Astrocyte (in vitro differentiated cells and primary cell): ENCODE measurements at regions not wholly inside any gene's neighbourhood (a gene's known extent, or its start where the extent isn't known, plus 50 kb on each side); places are given as distances from the start of the nearest gene placed in this dataset.
A peak's percentile ranks its signal among the peaks of the same experiment; 100 is the strongest.
"Not testable (repeated sequence)": the region's sequence is repeated elsewhere in the genome, so short reads cannot be mapped to it uniquely, and the experiment has no call there.

Source experiments
- DNase-seq: peaks from one replicate; pipeline ENCODE4 v3.0.0-alpha.2; 2010; ENCODE audit warnings: low read depth
- FAIRE-seq: peaks from 2 replicates; lab custom pipeline; 2011; peaks lifted over from hg19 to GRCh38; lab: Jason Lieb, UNC
- H2AFZ ChIP-seq: 2 replicates; pipeline ENCODE4 v1.6.0; 2012; ENCODE audit warnings: low read depth, low read length, inconsistent platforms
- H3K27ac ChIP-seq: 2 replicates; pipeline ENCODE4 v1.5.1; 2011; ENCODE audit warnings: low read depth, low read length, inconsistent platforms
- H3K27me3 ChIP-seq: 2 replicates; pipeline ENCODE4 v1.6.0; 2011; ENCODE audit warnings: low read length, inconsistent platforms; ENCODE audit not compliant: insufficient read depth
- H3K36me3 ChIP-seq: 2 replicates; pipeline ENCODE4 v1.5.1; 2011; ENCODE audit warnings: low read length, inconsistent platforms; ENCODE audit not compliant: insufficient read depth
- H3K4me1 ChIP-seq: 2 replicates; pipeline ENCODE4 v1.5.1; 2011; ENCODE audit warnings: low read length, inconsistent platforms; ENCODE audit not compliant: insufficient read depth
- H3K4me2 ChIP-seq: 2 replicates; pipeline ENCODE4 v1.6.0; 2012; ENCODE audit warnings: low read length, inconsistent platforms
- H3K4me3 ChIP-seq: 2 replicates; pipeline ENCODE4 v1.5.1; 2011; ENCODE audit warnings: low read depth, mild to moderate bottlenecking, low read length, inconsistent platforms; ENCODE audit not compliant: insufficient read depth
- H3K79me2 ChIP-seq: 2 replicates; pipeline ENCODE4 v1.6.0; 2012; ENCODE audit warnings: mild to moderate bottlenecking, low read length, inconsistent platforms; ENCODE audit not compliant: insufficient read depth
- H3K9ac ChIP-seq: 2 replicates; pipeline ENCODE4 v1.6.0; 2012; ENCODE audit warnings: mild to moderate bottlenecking, low read length, inconsistent platforms
- H3K9me3 ChIP-seq: 2 replicates; pipeline ENCODE4 v1.5.1; 2012; ENCODE audit warnings: low read depth, mild to moderate bottlenecking, low read length, inconsistent platforms; ENCODE audit not compliant: insufficient read depth
- H4K20me1 ChIP-seq: 2 replicates; pipeline ENCODE4 v1.6.0; 2012; ENCODE audit warnings: low read length, inconsistent platforms; ENCODE audit not compliant: insufficient read depth
- H3K27ac Mint-ChIP-seq: one replicate; pipeline ENCODE4 v1.8.0; 2021; ENCODE audit warnings: mild to moderate bottlenecking, mixed read lengths; ENCODE audit not compliant: unreplicated experiment
- H3K27me3 Mint-ChIP-seq: one replicate; pipeline ENCODE4 v1.8.0; 2021; ENCODE audit warnings: low read depth, mixed read lengths; ENCODE audit not compliant: unreplicated experiment
- H3K36me3 Mint-ChIP-seq: one replicate; pipeline ENCODE4 v1.8.0; 2021; ENCODE audit warnings: low read depth, mixed read lengths; ENCODE audit not compliant: unreplicated experiment
- H3K4me1 Mint-ChIP-seq: one replicate; pipeline ENCODE4 v1.8.0; 2021; ENCODE audit warnings: low read depth, mixed read lengths; ENCODE audit not compliant: unreplicated experiment
- H3K4me3 Mint-ChIP-seq: one replicate; pipeline ENCODE4 v1.8.0; 2021; ENCODE audit warnings: mild to moderate bottlenecking, moderate library complexity, mixed read lengths; ENCODE audit not compliant: unreplicated experiment
- H3K9me3 Mint-ChIP-seq: one replicate; pipeline ENCODE4 v1.8.0; 2021; ENCODE audit warnings: mild to moderate bottlenecking, mixed read lengths; ENCODE audit not compliant: unreplicated experiment
- TF ChIP-seq, protein P1 (sequence below): IDR thresholded peaks from 2 replicates; pipeline ENCODE4 v1.5.1; 2011; ENCODE audit warnings: low read depth, mild to moderate bottlenecking, inconsistent platforms, low read length, moderate library complexity; ENCODE audit not compliant: insufficient read depth

GRCh38 chr22:22296047-22296446 is 51.5 kb downstream of the VPREB1 start:
- not testable (repeated sequence) for DNase-seq, H3K27ac ChIP-seq, H3K4me1 ChIP-seq, H2AFZ ChIP-seq, H3K27me3 Mint-ChIP-seq, H3K4me3 ChIP-seq, H3K36me3 Mint-ChIP-seq, FAIRE-seq, H3K9me3 Mint-ChIP-seq, H4K20me1 ChIP-seq, H3K9ac ChIP-seq, H3K27me3 ChIP-seq, H3K36me3 ChIP-seq, H3K4me2 ChIP-seq, H3K27ac Mint-ChIP-seq, H3K9me3 ChIP-seq
- peak overlapping the region; percentile 71 for H3K4me3 Mint-ChIP-seq
- peaks cover 28% of the 10 kb centered on the region for H3K79me2 ChIP-seq
- peaks cover 11% of the 10 kb centered on the region for H3K4me1 Mint-ChIP-seq

DNA sequence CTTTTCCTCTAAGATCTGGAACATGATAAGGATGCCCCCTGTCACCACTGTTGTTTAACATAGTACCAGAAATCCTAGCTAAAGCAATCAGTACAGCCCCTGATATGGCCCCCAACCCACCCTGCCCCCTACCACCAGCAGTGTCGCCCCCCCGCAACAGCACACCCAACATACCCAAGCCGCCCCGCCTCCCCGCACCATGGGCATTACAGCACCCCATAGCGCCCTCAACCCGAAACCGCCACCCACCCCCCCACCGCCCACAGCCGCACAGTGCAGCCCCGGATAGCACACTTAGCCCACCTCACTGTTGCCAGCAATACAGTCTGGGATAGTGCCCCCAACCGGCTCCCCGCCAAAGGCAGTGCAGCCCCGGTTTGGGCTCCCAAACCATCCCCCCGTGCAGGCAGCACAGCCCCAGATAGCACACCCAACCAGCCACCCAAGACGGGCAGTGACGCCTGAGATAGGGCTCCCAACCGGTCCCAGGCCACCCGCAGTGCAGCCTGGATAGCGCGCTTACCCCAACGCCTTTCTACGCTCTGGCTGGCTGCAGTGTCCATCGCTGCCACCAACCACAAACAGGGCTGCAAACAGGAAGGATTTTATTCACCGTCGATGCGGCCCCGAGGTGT is 52.7 kb downstream of the VPREB1 start:
- H3K36me3 Mint-ChIP-seq, H3K9me3 Mint-ChIP-seq, H3K27me3 ChIP-seq, DNase-seq, H4K20me1 ChIP-seq, H3K4me1 ChIP-seq, H3K27ac ChIP-seq, H3K9me3 ChIP-seq, H3K27ac Mint-ChIP-seq, FAIRE-seq, H3K36me3 ChIP-seq, H3K27me3 Mint-ChIP-seq: not testable (repeated sequence)
- peak overlapping the region; percentile 79 for H3K9ac ChIP-seq
- H3K79me2 ChIP-seq, result peaks cover 36% of the 10 kb centered on the region
- H2AFZ ChIP-seq, result peak overlapping the region; percentile 73
- peak overlapping the region; percentile 74 for H3K4me3 ChIP-seq
- peaks cover 11% of the 10 kb centered on the region for H3K4me1 Mint-ChIP-seq
- peak overlapping the region; percentile 83 for H3K4me2 ChIP-seq
- peak overlapping the region; percentile 87 for H3K4me3 Mint-ChIP-seq

- H3K9me3 ChIP-seq, FAIRE-seq, H3K36me3 ChIP-seq, H3K9me3 Mint-ChIP-seq, H3K36me3 Mint-ChIP-seq, H3K27me3 ChIP-seq, H3K27me3 Mint-ChIP-seq, H3K4me1 ChIP-seq, H4K20me1 ChIP-seq: not testable (repeated sequence)
- Histone ChIP-seq H3K27ac (peak overlapping the region; percentile 76), H3K9ac (peak overlapping the region; percentile 87), H3K4me2 (peak overlapping the region; percentile 84), H3K79me2 (peaks cover 39% of the 10 kb centered on the region), H2AFZ (peak overlapping the region; percentile 73), H3K4me3 (peak overlapping the region; percentile 74)
- peak overlapping the region; percentile 87 for H3K4me3 Mint-ChIP-seq
- peaks cover 11% of the 10 kb centered on the region for H3K4me1 Mint-ChIP-seq
- peak; percentile 22 for DNase-seq
- H3K27ac Mint-ChIP-seq, result peak overlapping the region; percentile 53
- TF ChIP-seq, protein P1, sequence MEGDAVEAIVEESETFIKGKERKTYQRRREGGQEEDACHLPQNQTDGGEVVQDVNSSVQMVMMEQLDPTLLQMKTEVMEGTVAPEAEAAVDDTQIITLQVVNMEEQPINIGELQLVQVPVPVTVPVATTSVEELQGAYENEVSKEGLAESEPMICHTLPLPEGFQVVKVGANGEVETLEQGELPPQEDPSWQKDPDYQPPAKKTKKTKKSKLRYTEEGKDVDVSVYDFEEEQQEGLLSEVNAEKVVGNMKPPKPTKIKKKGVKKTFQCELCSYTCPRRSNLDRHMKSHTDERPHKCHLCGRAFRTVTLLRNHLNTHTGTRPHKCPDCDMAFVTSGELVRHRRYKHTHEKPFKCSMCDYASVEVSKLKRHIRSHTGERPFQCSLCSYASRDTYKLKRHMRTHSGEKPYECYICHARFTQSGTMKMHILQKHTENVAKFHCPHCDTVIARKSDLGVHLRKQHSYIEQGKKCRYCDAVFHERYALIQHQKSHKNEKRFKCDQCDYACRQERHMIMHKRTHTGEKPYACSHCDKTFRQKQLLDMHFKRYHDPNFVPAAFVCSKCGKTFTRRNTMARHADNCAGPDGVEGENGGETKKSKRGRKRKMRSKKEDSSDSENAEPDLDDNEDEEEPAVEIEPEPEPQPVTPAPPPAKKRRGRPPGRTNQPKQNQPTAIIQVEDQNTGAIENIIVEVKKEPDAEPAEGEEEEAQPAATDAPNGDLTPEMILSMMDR, result peak; percentile 23
Measured at GRCh38 chr22:22297794-22298653, 53.4 kb downstream of the VPREB1 start.

- Histone ChIP-seq H3K4me2 (peak overlapping the region; percentile 84), H3K79me2 (peaks cover 43% of the 10 kb centered on the region), H3K4me3 (peak overlapping the region; percentile 74), H3K9ac (peak overlapping the region; percentile 87)
- H3K9me3 Mint-ChIP-seq, H3K27me3 ChIP-seq, H3K36me3 Mint-ChIP-seq, H3K9me3 ChIP-seq, DNase-seq, FAIRE-seq, H3K4me1 ChIP-seq, H3K36me3 ChIP-seq, H2AFZ ChIP-seq, H3K27ac ChIP-seq, H3K27me3 Mint-ChIP-seq, H4K20me1 ChIP-seq: not testable (repeated sequence)
- peak overlapping the region; percentile 87 for H3K4me3 Mint-ChIP-seq
- peak overlapping the region; percentile 53 for H3K27ac Mint-ChIP-seq
- H3K4me1 Mint-ChIP-seq, result peaks cover 11% of the 10 kb centered on the region
Measured at GRCh38 chr22:22298654-22299009, 54.0 kb downstream of the VPREB1 start.

DNA sequence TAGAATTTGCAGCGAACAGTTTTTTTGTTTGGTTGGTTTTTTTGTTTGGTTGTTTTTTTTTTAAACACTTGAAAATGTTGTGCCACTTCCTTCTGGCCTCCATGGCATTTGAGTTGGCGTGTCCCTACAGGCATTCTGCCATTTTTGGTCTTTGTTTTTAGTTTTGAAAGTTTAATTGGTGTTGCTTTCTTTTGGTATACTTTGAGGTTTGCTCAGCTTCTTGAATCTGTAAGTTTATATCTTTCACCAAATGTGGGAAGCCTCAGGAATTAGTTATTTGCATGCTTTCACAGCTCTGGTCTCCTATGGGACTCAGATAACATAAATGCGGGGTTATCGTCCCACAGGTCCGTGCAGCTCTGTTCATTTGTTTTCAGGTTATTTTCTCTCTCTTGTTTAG is 55.9 kb downstream of the VPREB1 start:
- H3K9ac ChIP-seq, H3K27me3 Mint-ChIP-seq, H3K4me2 ChIP-seq, H3K36me3 ChIP-seq, FAIRE-seq, H3K9me3 Mint-ChIP-seq, H3K27ac ChIP-seq, H3K9me3 ChIP-seq, H3K4me1 ChIP-seq, H3K36me3 Mint-ChIP-seq, H3K27ac Mint-ChIP-seq, H3K27me3 ChIP-seq, DNase-seq, H3K4me3 ChIP-seq, H2AFZ ChIP-seq: not testable (repeated sequence)
- Mint-ChIP-seq H3K4me1 (peaks cover 11% of the 10 kb centered on the region), H3K4me3 (peak overlapping the region; percentile 35)
- Histone ChIP-seq H4K20me1 (peaks cover 12% of the 10 kb centered on the region), H3K79me2 (peaks cover 43% of the 10 kb centered on the region)
